Uterus (tissue), 2 donors: ENCODE measurements at regions not wholly inside any gene's neighbourhood (a gene's known extent, or its start where the extent isn't known, plus 50 kb on each side); places are given as distances from the start of the nearest gene placed in this dataset.

ENCODE experiments used
- POLR2A ChIP-seq, 2 donors: fragments of 450-650 bp; IDR thresholded peaks; one replicate each; pipeline ENCODE4 v1.6.1; 2016; ENCODE audit warnings: antibody characterized with exemption in 2 of 2, mild to moderate bottlenecking in 1 of 2, moderate library complexity in 1 of 2
- TF ChIP-seq, protein P1 (sequence below), 4 experiments: fragments of 200-600 bp in 2 of 4; fragments of 450-650 bp in 2 of 4; sonication (generic) in 2 of 4; IDR thresholded peaks; one replicate each; pipeline ENCODE4 v1.5.1; 2016 to 2019; ENCODE audit warnings: antibody characterized with exemption in 4 of 4, mild to moderate bottlenecking in 2 of 4, moderate library complexity in 1 of 4

DNA sequence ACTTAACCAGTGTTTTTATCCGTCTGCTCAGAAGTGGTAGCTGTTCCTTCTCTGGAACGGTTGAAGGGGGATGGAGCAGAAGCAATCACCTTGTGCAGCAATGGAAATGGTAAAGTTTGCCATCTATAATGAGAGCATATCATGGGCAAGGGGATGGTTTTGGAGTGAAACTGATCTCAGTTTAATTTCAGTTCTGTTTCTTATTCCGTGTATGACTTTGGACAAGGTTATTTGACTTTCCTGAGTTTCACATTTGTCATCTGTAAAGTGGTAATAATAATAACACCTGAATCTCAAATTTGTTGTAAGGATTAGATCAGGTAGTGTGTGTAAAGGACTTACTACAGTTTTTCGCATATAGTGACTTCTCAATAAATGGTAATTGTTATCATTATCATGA lies 106.1 kb downstream of the PCSK1 start:
- TF ChIP-seq, protein P1, sequence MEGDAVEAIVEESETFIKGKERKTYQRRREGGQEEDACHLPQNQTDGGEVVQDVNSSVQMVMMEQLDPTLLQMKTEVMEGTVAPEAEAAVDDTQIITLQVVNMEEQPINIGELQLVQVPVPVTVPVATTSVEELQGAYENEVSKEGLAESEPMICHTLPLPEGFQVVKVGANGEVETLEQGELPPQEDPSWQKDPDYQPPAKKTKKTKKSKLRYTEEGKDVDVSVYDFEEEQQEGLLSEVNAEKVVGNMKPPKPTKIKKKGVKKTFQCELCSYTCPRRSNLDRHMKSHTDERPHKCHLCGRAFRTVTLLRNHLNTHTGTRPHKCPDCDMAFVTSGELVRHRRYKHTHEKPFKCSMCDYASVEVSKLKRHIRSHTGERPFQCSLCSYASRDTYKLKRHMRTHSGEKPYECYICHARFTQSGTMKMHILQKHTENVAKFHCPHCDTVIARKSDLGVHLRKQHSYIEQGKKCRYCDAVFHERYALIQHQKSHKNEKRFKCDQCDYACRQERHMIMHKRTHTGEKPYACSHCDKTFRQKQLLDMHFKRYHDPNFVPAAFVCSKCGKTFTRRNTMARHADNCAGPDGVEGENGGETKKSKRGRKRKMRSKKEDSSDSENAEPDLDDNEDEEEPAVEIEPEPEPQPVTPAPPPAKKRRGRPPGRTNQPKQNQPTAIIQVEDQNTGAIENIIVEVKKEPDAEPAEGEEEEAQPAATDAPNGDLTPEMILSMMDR (IDR thresholded peaks at IDR 0.05), result no peak
- no peak for TF ChIP-seq POLR2A (IDR thresholded peaks at IDR 0.05)
